ENCODE measurements at regions not wholly inside any gene's neighbourhood (a gene's known extent, or its start where the extent isn't known, plus 50 kb on each side); places are given as distances from the start of the nearest gene placed in this dataset.

DNA sequence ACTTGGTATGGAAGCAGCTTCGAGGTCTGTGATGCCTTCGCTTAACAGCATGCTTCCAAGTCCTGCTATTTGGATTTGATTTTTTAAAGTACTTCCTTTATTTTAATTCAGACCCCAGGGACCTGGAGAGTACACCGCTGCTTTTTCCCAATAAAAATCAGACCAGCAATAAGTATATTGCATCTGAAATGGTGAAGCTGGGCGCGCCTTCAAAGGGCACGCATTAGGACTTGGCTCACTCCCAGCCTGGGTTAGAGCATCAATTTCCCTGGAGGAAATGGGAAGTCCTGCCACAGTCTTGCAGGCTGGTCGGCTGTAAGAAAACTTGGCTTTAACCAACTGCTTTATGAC lies 325.1 kb downstream of the RRAGC start:
- WGBS (ENCODE audit: extremely low coverage, insufficient read length, low lambda C conversion rate) = no CpG with 5 or more reads among the region's 7 CpGs
- H4K20me1 ChIP-seq (ENCODE audit: control insufficient read depth, insufficient read depth, insufficient read length) = no peaks in the 10 kb centered on the region
- no peak overlapping the region for H3K27ac Mint-ChIP-seq
- H2BK15ac ChIP-seq (ENCODE audit: low read depth, low read length) = no peak overlapping the region
- H3K4me1 Mint-ChIP-seq = no peaks in the 10 kb centered on the region; a peak in 1 of 4 replicates
- no peak overlapping the region for H3K4me3 Mint-ChIP-seq
- no peak overlapping the region for H3K4ac ChIP-seq (ENCODE audit: low read depth, low read length)
- no peak overlapping the region for H2BK120ac ChIP-seq (ENCODE audit: low read depth, low read length, poor library complexity, severe bottlenecking)
- no peak for DNase-seq
- TF ChIP-seq, protein P1, sequence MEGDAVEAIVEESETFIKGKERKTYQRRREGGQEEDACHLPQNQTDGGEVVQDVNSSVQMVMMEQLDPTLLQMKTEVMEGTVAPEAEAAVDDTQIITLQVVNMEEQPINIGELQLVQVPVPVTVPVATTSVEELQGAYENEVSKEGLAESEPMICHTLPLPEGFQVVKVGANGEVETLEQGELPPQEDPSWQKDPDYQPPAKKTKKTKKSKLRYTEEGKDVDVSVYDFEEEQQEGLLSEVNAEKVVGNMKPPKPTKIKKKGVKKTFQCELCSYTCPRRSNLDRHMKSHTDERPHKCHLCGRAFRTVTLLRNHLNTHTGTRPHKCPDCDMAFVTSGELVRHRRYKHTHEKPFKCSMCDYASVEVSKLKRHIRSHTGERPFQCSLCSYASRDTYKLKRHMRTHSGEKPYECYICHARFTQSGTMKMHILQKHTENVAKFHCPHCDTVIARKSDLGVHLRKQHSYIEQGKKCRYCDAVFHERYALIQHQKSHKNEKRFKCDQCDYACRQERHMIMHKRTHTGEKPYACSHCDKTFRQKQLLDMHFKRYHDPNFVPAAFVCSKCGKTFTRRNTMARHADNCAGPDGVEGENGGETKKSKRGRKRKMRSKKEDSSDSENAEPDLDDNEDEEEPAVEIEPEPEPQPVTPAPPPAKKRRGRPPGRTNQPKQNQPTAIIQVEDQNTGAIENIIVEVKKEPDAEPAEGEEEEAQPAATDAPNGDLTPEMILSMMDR (conservative IDR thresholded peaks at IDR 0.05) = no peak
- H3K79me1 ChIP-seq (ENCODE audit: insufficient read depth, low read depth, low read length, poor library complexity, severe bottlenecking) = no peaks in the 10 kb centered on the region
- H4K91ac ChIP-seq (ENCODE audit: insufficient read length, low read depth, low read length) = no peak overlapping the region
- H3K27me3 Mint-ChIP-seq (ENCODE audit: low read depth) = peaks cover 3% of the 10 kb centered on the region; the same call in 1 of the 2 replicates
- H2AK5ac ChIP-seq (ENCODE audit: insufficient read length, low read length) = no peak overlapping the region
- no peak overlapping the region for H3K4me2 ChIP-seq (ENCODE audit: insufficient read depth, insufficient read length, low read length)
- H3K23ac ChIP-seq (ENCODE audit: insufficient read length, low read depth, low read length) = no peak overlapping the region
- no peaks in the 10 kb centered on the region for H3K79me2 ChIP-seq (ENCODE audit: insufficient read depth, low read length)
- H3K27me3 ChIP-seq (ENCODE audit: insufficient read depth, low read length) = no peaks in the 10 kb centered on the region
- H4K8ac ChIP-seq (replicated peaks; ENCODE audit: insufficient read length, low read depth, low read length) = no peak overlapping the region
- no peak overlapping the region for H3K18ac ChIP-seq (ENCODE audit: insufficient read length, low read depth, low read length)
- no peak overlapping the region for H3K56ac ChIP-seq (ENCODE audit: insufficient read length, low read depth, low read length)
- no peaks in the 10 kb centered on the region for H3K36me3 Mint-ChIP-seq (ENCODE audit: insufficient read depth in 1 of 3, low read depth in 3 of 3)
- no peak overlapping the region for H3T11ph ChIP-seq (ENCODE audit: low read length)
- no peak overlapping the region for H4K5ac ChIP-seq (ENCODE audit: insufficient read length, low read depth, low read length)
- H2BK20ac ChIP-seq (ENCODE audit: low read depth, low read length, poor library complexity, severe bottlenecking) = no peak overlapping the region
- H3K27ac ChIP-seq (ENCODE audit: insufficient read length, low read depth, low read length) = no peak overlapping the region
- no peak overlapping the region for H2BK12ac ChIP-seq (ENCODE audit: insufficient read length, low read depth, low read length)
- H3K9me3 Mint-ChIP-seq = no peaks in the 10 kb centered on the region
- no peaks in the 10 kb centered on the region for H3K4me1 ChIP-seq (ENCODE audit: insufficient read depth, low read length)
- H3K23me2 ChIP-seq (ENCODE audit: insufficient read length, low read depth, low read length, poor library complexity, severe bottlenecking) = no peaks in the 10 kb centered on the region
- H3K9me3 ChIP-seq (ENCODE audit: control insufficient read depth, low read depth, low read length) = no peaks in the 10 kb centered on the region
- H3K9ac ChIP-seq (ENCODE audit: extremely low read depth, insufficient read length, low read length) = no peak overlapping the region
- H3K14ac ChIP-seq (ENCODE audit: insufficient read depth, low read length) = no peak overlapping the region
- H2BK5ac ChIP-seq (ENCODE audit: insufficient read length, low read length) = no peak overlapping the region
- H2AFZ ChIP-seq (ENCODE audit: low read length) = no peak overlapping the region

Data from H9 (cell line).